ENCODE measurements at regions not wholly inside any gene's neighbourhood (a gene's known extent, or its start where the extent isn't known, plus 50 kb on each side); places are given as distances from the start of the nearest gene placed in this dataset.
"Not testable (repeated sequence)": the region's sequence is repeated elsewhere in the genome, so short reads cannot be mapped to it uniquely, and the experiment has no call there.

DNA sequence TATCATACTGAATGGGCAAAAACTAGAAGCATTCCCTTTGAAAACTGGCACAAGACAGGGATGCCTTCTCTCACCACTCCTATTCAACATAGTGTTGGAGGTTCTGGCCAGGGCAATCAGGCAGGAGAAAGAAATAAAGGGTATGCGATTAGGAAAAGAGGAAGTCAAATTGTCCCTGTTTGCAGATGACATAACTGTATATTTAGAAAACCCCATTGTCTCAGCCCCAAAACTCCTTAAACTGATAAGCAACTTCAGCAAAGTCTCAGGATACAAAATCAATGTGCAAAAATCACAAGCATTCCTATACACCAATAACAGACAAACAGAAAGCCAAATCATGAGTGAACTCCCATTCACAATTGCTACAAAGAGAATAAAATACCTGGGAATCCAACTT lies 52.5 kb upstream of the CCDC71L start:
- DNase-seq = not testable (repeated sequence)

DNA sequence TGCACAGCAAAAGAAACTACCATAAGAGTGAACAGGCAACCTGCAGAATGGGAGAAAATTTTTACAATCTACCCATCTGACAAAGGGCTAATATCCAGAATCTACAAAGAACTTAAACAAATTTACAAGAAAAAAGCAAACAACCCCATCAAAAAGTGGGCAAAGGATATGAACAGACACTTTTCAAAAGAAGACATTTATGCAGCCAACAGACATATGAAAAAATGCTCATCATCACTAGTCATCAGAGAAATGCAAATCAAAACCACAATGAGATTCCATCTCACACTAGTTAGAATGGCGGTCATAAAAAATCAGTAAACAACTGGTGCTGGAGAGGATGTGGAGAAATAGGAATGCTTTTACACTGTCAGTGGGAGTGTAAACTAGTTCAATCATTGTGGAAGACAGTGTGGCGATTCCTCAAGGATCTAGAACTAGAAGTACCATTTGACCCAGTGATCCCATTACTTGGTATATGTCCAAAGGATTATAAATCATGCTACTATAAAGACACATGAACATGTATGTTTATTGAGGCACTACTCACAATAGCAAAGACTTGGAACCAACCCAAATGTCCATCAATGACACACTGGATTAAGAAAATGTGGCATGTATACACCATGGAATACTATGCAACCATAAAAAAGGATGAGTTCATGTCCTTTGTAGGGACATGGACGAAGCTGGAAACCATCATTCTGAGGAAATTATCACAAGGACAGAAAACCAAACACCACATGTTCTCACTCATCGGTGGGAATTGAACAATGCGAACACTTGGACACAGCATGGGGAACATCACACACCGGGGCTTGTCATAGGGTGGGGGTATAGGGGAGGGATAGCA lies 53.9 kb upstream of the CCDC71L start:
- DNase-seq = not testable (repeated sequence)

DNA sequence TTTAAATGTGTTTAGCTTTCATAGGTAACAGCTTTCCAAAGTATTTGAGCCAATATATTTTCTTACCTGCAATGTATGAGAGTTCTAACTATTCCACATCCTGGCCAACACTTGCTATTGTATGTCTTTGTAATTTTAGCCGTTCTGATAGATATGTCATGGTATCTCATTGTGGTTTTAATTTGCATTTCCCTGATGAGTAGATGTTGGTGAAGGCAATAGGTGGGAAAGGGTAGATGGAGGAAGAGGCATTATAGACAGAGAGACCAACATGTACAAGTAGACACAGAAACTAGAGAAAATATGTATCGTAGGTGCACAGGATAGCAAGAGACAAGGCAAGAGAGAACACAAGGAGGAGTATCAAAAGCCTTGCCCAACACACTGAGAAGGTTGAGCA lies 54.8 kb upstream of the CCDC71L start:
- no peak for DNase-seq

DNA sequence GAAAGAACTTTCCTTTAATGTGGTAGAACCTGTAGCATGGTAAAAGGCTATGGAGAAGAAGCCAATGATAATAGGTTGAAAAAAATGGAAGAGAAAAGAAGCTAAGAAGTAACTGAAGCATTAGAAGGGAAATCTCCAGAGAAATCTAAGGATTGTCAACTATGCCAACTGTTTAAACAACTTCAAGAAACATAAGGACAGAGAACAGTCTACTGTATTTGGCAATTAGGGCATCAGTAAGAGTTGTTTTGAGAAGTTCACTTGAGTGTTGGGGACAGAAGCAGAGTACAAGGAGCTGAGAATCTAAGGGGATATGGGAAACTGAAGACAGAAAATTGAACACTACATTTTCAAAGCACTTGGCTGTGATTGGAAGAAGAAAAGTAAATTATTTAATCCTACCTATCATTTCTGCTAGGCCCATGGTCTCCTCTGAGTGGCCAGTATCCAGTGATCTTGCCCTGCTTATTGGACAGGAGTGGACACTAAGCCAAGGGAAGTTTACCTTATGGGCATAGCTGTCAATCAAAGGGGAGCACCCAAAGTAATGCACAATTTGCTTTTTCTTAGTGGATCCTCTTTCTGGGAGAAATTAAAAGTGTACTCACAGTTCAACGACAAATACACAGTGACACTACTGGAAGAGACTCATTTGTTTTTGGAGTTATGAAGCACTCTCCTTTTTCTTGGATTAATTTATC lies 56.4 kb upstream of the CCDC71L start:
- DNase-seq = no peak

DNA sequence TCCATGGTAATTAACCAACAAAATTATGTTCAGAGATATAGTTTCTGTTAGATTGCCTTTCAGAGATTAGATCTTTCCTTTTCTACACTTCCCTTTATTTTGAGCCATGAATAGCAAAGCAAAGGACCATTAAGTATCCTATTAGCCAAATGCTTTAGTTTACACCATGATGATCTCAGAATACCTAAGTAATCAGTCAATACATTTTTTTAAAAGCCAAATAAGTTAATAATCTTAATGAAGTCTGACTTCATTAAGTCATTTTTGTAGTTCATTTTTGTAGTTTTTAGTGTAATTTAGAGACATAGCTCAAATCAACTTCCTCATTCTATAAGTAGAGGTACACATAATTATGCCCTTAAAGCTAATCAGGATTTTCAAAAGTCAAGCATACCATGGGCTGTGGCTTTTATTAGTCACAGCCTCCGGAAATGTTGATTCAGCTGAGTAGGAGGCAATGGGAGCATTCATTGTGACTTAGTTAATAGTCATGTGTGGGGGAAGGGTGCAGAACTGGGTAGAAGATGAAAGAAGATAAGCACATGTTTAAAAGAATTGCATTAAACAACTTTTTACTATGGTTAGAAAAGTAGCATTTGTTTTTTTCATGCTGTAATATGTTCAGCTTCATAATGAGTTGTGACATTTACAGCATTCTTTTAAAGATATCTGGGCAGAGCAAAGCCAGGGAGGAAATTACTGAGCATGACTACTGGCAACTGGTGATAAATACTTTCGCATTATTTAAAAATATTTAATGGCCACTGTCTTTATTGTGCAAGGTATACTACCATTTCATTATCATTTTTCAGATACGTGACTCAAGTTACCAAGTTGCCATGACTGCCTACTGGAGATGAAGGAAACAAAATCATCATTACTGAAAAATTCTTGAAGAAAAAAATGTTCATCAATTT lies 57.3 kb upstream of the CCDC71L start:
- DNase-seq = no peak

DNA sequence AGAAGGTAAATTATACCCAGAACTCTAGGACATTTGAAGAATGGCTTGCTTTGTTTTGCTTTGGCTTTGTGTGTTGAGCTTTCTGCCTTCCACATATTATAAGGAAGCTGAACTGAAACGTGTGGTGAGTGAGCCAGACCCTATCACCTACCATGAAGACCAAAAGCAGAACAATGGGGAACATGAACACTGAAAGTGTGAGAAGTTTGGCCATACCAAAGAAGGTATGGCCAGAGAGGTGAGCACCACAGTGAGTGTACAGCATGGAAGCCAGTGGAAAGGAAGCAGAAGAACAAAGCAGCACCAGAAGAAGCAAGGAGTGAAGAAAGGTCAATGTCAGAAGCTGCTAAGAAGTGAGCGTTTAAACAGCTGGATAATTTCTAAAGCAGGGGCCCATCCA lies 59.7 kb upstream of the CCDC71L start:
- no peak for DNase-seq

DNA sequence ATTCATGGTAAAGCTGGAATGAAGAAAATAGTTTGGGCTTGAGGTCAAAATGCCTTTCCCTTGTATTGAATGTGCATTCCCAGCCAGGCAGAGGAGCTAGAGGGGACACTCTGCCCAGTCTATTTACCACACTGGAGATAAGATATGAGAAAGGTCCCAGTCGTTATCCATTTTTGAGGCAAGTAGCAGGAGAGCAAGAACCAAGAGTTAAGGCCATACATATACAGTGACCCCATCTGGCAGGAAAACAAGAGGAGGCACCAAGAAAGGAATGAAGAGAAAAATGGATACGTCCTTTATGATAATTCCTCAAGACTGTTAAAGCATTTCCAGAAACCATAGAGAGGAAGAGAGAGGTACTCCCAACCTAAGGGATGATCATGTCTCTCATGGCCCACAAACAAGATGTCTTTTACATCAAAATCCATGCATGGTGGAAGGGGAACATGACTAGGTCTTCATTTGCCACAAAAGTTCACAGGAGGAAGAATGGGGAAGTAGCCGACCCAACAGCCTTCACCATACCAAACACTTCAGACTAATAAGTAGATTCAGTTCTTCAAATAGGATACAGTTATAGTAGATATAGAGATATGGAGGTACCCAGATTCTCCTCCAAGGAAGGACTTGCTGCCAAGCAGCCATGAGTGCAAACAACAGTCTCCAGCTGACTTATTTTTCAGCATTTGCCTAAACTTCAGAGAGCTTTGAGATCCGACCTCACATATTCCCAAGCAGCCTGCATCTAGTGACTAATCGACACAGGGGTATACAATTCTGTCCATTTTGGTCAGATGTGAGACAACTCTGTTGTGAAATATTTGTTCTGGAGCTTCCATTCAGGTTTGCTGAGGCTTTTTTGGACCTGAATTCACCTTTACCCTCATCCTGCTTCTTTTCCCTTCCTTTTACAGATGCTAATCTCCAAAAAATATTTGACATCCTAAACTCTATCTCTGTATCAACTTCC lies 61.1 kb upstream of the CCDC71L start:
- DNase-seq = no peak

DNA sequence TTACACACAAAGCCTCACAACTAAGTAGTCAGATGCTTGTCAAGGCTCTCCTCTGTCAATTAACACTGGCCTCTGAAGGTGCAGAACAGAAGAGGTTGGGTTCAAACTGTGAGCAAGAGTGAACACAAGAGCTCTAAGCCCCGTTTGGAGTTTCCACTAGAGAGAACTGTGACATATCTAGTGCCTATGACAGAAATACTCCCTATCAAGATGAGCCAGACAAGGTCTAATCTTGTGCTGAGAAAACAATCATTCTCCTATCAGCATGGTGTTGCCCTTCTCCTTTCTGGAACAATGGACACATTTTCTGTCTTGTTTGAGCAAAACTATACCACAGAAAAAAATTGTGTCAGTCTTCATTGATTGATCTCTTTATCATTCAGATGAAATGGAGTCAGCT lies 62.4 kb upstream of the CCDC71L start:
- DNase-seq = no peak

DNA sequence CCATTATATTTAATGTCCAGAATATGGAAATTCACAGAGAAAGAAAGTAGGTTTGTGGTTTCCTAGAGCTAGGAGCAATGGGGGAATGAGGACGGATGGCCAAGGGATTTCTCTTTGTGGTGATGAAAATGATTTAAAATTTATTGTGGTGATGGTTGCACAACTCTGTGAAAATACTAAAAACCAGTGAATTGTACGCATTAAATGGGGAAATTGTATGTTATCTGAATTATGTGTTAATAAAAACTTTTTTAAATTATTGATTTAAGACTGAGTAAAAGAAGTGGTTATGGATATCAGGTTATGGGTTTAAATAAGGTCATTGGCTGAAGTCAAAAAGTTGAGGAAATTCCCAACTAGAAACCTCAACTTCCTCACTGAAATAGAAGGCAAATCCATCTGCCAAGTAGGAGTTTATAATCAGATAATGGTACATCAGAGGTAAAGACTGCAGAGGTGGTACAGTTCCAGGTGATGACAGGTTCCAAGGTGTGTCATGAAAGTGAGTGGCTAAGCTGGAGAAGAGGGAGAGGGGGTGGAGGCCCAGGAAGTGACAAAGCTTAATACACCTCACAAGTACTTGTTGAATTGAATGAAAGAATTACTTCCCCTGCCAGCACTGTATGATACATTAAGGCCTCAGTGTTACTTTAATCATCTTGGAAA lies 68.9 kb upstream of the CCDC71L start:
- no peak for DNase-seq

DNA sequence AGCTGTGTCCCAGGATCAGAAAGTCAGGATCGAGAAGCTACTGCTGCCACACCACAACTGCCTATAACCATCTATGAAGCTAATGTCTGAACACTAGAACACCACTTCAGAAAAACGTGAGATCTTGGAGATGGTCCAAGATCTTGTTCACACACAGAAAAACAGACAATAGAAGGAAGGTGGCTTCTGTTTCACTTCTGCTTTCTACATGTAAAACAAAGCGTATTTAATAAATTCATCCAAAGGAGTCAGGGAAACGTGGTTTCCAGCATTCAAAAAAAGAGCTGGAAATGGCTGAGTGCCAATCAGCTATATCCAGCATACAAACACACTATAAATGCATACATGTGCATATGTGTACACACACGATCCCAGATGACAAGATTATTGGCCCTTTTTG lies 70.2 kb upstream of the CCDC71L start:
- DNase-seq = no peak

DNA sequence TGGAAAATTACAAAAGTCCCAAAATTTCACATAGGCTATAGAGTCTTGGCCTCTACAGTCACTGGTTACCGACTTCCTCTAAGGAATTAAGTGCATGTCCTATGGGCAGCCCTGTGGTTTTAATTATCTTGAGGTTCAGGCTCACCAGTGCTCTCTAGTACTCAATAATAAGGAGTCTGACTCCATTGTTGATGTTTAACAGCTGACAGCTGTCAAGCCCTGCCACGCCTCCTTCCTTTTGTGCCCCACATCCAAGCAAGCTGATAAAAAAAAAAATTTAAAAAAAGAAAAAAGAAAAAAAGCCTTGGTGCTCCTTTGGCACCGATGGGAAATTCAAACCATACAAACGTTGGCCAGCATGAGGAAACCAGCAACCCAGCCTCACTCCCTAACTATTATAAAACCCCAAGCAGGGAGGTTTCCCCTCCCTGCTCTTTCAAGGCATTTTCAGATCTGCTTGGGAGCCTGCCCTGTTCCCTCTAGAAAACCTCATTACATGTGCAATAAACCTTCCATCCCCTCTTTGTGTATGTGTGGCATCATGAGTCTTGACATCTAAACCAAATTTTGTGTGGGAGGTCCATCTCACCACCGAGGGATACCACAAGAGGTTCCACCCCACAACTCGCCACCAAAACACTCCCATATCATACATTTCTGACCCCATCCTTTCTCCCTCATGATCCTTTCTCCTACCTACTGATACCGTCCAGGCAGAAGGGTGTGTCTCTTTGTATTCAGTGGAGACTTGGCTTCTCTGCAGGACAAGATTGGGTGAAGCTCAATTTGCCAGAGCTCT lies 70.9 kb upstream of the CCDC71L start:
- no peak for DNase-seq

DNA sequence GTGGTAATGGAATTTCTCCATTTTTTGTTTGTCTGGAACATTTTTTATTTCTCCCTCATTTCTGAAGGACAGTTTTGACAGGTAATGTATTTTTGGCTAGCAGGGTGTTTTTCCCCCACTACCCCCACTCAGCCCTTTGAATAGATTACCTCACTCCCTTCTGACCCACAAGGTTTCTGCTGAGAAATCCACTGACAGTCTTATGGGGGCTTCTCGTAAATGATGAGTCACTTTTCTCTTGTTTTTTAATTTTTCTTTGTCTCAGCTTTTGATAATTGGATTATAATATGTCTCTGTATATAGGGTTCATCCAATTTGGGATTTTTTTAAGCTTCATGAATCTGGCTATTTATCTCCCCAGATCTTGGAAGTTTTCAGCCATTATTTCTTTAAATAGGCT lies 74.7 kb upstream of the CCDC71L start:
- no peak for DNase-seq

DNA sequence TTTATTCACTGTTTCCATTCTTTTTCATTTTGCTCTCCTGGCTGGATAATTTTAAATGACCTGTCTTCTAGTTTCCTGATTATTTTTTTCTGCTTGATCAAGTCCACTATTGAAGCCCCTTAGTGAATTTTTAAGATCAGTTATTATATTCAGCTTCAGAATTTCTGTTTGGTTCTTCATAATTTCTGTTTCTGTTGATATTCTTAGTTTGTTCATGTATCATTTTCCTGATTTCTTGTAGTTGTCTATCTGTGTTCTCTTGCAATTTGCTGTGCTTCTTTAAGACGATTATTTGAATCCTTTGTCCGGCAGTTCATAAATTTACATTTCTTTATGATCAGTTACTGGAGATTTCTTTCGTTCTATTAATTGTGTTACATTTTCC lies 75.2 kb upstream of the CCDC71L start:
- DNase-seq = no peak

DNA sequence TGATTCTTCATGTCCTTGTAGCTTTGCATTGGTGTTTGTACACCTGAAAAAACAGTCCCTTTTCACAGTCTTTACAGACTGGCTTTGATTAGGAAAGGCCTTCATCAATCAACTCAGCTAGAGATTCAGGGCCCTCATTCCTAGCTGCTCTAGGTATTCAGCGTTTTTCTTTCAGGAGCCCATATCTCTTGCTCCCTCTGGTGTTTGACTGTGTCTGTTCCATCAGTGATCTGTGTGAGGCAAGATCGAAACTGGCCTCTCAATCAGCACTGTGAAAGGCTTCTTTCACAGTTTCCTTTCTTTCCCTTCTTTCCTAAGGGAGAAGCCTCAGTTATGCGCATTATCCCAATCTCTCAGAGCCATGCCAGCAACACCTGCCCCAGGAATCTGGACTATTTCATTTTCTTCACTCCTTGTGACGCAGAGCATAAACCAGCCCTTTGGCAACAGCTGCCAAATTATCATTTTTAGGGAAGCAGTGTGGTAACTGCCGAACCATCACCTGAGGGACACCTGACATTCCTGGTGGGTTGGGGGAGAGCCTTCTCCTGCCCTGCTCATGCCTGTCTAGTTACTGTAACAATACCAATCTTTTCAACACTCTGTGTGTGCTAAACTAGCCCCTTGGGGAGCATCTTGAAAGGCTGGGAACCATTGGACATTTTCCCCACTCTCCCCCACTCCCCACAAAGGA lies 75.7 kb upstream of the CCDC71L start:
- DNase-seq = no peak

DNA sequence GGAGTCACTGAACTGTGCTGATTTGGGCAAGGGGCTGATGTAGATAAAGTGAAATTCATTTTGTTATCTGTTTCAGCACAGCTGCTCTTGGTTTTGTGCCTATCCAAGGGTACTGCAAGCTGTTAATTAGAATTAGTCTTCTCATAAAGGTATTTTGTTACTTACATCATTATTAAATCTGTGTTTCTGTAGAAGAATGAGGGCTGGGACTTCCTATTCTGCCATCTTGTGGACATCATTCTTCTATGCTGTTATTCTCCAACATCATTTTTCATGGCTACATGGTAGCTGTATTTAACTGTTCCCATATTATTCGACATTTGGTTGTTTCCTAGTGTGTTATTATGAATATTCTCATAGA lies 76.2 kb upstream of the CCDC71L start:
- DNase-seq = no peak

DNA sequence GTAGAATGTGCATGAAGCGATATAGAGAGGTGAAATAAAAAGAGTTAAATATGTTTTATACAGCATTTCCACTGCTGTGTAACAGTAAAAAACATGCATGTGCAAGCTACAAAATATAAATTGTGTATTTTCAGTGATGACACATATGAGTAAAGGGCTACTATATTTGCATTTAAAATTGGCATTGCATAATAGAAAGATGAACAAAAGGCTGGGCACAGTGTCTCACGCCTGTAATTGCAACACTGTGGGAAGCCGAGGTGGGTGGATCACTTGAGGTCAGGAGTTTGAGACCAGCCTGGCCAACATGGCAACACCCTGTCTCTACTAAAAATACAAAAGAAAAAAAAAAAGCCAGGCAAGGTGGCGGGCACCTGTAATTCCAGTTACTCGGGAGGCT lies 79.8 kb upstream of the CCDC71L start:
- no peak for DNase-seq

DNA sequence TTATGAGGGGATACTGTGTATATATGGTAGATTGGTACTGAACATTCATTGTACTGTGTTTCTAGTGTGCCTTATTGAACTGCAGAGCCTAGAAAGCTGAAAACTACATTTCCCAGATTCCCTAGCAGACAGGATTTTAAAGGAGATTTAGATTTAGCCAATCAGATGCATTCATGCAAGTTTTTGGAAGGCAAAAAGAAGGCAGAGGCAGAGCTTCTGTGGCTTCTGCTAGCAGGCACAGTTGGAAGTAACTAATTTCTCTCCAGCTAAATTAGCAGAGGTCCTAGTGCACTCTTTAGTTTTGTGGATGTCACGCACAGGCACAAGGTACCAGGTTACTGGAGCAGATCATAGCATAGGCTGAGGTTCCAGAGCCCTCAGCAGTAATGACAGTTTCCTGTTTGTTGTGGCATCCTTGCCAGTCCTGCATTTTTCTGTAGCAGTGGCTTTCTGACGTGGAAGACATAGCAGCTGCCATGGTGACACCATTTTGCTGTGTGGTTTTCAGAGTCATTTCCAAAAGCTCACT lies 83.7 kb upstream of the CCDC71L start:
- no peak for DNase-seq

DNA sequence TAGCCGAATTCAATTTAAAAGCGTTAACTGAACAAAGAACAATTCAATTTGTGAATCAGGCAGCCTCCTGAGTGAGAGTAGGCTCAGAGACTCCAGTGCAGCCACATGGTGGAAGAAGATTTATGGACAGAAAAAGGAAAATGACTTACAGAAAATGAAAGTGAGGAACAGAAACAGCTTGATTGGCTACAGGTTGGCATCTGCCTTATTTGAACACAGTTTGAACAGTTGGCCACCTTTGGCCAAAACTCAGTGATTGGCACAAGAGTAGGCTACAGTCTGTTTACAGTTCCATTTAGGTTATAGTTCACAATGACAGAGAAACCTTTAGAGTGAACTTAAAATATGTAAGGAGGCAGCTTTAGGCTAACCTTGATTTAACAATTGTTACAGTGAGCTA lies 86.3 kb upstream of the CCDC71L start:
- not testable (repeated sequence) for DNase-seq

DNA sequence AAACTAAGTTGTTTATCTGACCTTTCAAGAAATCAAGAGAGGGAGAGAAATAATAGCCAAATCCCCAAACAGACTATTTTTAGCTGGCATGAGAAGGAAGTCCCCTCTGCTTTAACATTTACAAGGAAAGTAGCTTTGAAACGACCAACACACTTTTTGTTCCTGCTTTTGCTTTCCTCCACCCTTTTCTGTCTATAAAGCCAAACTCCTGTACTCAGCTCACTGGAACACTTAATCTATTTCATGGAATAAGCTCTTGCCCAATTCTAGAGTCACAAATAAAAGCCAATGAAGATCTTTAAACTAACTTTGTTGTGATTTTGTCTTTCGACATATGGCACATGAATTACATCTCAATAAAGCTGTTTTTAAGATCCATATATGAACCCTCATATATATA lies 86.8 kb upstream of the CCDC71L start:
- DNase-seq = no peak

DNA sequence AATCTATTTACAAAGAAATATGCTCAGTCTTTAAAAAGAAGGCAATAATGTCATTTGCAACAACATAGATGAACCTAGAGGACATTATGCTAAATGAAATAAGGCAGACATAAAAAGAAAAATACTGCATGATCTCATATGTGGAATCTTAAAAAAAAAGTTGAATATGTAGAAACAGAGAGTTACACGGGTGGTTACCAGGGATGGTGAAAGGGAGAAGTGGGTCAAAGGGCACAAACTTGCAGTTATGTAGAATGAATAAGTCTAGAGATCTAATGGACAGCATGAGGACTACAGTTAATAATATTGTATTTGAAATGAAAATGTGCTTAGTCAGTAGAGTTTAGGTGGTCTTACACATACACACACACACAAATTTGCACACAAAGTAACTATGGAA lies 88.2 kb upstream of the CCDC71L start:
- DNase-seq = no peak

Measured in NCI-H2171 (cell line).